Left ventricle myocardium inferior (tissue), 1 donor: ENCODE measurements at regions not wholly inside any gene's neighbourhood (a gene's known extent, or its start where the extent isn't known, plus 50 kb on each side); places are given as distances from the start of the nearest gene placed in this dataset.

Source experiments
- DNase-seq: peaks from one replicate; pipeline ENCODE4 v3.0.0-alpha.2; 2020
- H3K27ac ChIP-seq: fragments of 200-600 bp; replicated peaks from 2 replicates; pipeline ENCODE4 v1.8.0; 2021
- H3K27me3 ChIP-seq: fragments of 200-600 bp; 2 replicates; pipeline ENCODE4 v1.8.0; 2021; ENCODE audit warnings: low read depth
- H3K36me3 ChIP-seq: fragments of 200-600 bp; 2 replicates; pipeline ENCODE4 v1.8.0; 2021
- H3K4me1 ChIP-seq: fragments of 200-600 bp; 2 replicates; pipeline ENCODE4 v1.8.0; 2021
- H3K4me3 ChIP-seq: fragments of 200-600 bp; 2 replicates; pipeline ENCODE4 v1.8.0; 2021; ENCODE audit warnings: mild to moderate bottlenecking, moderate library complexity
- H3K9me3 ChIP-seq: fragments of 200-600 bp; replicated peaks from 2 replicates; pipeline ENCODE4 v1.8.0; 2021
- intact Hi-C: fragments of 100-400 bp; cut with micrococcal nuclease; formaldehyde crosslinking; loops from one replicate; pipeline ENCODE4 v1.11.0; 2022
- TF ChIP-seq, protein P1 (sequence below): fragments of 200-600 bp; IDR thresholded peaks from 2 replicates; pipeline ENCODE4 v1.8.0; 2021; ENCODE audit warnings: antibody characterized with exemption, mild to moderate bottlenecking, borderline replicate concordance
- donor health status: DM: no; HTN: yes; CAD: no; lungs with severe emphysema.

DNA sequence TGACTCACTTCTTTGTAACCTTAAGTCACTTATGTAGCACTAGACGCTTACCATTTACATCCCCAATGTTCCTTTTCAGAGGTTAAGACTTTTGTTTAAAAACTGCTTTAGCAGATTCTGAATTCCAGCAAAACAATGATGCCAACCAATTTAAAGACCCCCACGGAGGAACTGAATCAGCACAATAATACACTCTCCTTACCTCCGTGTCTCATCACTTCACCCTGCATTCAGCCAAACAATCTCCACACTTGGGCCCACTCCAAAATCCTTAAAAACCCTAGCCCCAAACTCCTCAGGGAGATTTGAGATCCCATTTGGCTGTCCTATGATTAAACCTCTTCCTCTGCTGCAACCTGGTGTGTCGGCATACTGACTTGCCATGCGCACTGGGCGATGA is 153.9 kb downstream of the B3GNT2 start:
- Histone ChIP-seq H3K4me1 (no peaks in the 10 kb centered on the region), H3K36me3 (no peaks in the 10 kb centered on the region), H3K4me3 (no peak overlapping the region), H3K27ac (no peak overlapping the region), H3K9me3 (peaks cover 16% of the 10 kb centered on the region), H3K27me3 (no peaks in the 10 kb centered on the region)
- DNase-seq = no peak
- TF ChIP-seq, protein P1, sequence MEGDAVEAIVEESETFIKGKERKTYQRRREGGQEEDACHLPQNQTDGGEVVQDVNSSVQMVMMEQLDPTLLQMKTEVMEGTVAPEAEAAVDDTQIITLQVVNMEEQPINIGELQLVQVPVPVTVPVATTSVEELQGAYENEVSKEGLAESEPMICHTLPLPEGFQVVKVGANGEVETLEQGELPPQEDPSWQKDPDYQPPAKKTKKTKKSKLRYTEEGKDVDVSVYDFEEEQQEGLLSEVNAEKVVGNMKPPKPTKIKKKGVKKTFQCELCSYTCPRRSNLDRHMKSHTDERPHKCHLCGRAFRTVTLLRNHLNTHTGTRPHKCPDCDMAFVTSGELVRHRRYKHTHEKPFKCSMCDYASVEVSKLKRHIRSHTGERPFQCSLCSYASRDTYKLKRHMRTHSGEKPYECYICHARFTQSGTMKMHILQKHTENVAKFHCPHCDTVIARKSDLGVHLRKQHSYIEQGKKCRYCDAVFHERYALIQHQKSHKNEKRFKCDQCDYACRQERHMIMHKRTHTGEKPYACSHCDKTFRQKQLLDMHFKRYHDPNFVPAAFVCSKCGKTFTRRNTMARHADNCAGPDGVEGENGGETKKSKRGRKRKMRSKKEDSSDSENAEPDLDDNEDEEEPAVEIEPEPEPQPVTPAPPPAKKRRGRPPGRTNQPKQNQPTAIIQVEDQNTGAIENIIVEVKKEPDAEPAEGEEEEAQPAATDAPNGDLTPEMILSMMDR = no peak
- intact Hi-C loops = no loop called here

DNA sequence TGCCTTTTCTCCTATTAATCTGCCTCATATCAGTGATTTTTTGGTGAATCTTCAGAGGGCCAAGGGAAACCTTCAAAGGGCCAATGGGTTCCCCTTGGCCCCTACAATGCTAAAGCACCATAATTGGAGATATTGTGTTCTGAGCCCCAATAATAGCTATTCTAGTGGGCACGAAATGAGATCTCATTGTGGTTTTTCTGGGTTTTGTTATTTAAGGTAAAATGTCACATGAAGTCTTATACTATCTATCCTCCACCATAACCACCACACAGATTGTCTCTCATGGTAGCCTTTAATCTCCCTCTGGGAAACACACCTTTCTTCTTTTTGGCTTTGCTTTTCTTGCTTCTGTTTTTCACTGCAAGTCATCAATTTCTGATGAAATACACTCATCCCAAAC is 152.8 kb downstream of the B3GNT2 start:
- TF ChIP-seq, protein P1 = no peak
- Histone ChIP-seq H3K9me3 (peaks cover 16% of the 10 kb centered on the region), H3K27me3 (no peaks in the 10 kb centered on the region), H3K27ac (no peak overlapping the region), H3K4me1 (peaks cover 3% of the 10 kb centered on the region), H3K36me3 (no peaks in the 10 kb centered on the region), H3K4me3 (no peak overlapping the region)
- intact Hi-C loops = no loop called here
- no peak for DNase-seq

DNA sequence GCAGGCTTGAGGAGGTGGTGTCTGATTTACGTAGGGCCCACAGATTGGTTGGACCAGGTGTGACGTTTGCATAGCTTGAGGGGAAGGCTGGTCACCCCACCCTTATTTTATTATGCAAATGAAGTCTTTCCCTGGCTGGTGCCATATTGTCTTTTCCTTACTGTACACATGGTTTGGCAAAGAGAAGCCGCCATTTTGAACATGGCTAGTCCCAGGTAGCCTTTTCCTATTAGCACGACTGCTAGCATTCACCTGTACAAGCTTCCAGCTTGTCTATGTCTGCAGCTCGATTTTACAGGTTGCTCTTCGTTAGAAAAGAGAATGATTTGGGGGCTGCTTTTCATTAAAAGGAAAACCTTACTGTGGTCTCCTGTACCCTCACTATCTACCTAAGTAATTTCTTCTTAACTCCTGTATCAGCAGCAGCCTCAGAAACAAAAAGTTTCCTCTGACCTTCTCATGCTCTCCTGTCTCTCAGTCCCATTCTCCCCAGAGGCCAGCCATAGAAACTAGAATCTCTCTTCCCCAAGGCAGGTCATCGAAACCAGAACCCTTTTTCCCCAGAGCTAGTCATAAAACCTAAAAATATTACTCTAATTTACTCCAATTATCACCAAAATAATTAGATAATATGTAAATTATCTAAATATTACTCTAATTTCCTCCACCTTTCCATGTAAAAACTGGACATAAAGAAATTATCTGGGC is 151.8 kb downstream of the B3GNT2 start:
- intact Hi-C loops = no loop called here

DNA sequence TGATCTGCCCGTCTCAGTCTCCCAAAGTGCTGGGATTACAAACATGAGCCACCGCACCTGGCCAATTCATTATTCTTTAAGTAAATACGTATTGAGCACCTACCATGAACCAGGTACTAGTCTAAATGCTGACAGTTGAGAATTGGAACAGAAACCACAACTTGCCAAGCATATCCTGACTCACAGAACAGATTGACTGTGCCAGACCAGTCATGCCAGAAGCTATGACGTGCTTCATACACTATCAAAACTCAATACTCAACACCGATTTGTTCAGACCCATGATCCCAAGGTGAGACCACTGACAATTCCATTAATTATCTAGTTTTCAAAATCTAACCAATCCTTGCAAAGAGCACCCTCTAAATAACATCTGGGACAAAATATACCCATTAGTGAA is 148.6 kb downstream of the B3GNT2 start:
- TF ChIP-seq, protein P1 = no peak
- intact Hi-C loops = no loop called here
- H3K36me3 ChIP-seq = no peaks in the 10 kb centered on the region
- H3K27me3 ChIP-seq = no peaks in the 10 kb centered on the region
- H3K9me3 ChIP-seq = no peaks in the 10 kb centered on the region
- no peak overlapping the region for H3K4me3 ChIP-seq
- no peak for DNase-seq
- H3K27ac ChIP-seq = no peak overlapping the region
- H3K4me1 ChIP-seq = peaks cover 25% of the 10 kb centered on the region

More for the DNA sequence above, 151.8 kb downstream of the B3GNT2 start:
- Histone ChIP-seq H3K27me3 (no peaks in the 10 kb centered on the region), H3K4me1 (peaks cover 12% of the 10 kb centered on the region), H3K4me3 (no peak overlapping the region), H3K27ac (no peak overlapping the region), H3K9me3 (peaks cover 16% of the 10 kb centered on the region), H3K36me3 (no peaks in the 10 kb centered on the region)
- no peak for DNase-seq
- TF ChIP-seq, protein P1 = no peak

DNA sequence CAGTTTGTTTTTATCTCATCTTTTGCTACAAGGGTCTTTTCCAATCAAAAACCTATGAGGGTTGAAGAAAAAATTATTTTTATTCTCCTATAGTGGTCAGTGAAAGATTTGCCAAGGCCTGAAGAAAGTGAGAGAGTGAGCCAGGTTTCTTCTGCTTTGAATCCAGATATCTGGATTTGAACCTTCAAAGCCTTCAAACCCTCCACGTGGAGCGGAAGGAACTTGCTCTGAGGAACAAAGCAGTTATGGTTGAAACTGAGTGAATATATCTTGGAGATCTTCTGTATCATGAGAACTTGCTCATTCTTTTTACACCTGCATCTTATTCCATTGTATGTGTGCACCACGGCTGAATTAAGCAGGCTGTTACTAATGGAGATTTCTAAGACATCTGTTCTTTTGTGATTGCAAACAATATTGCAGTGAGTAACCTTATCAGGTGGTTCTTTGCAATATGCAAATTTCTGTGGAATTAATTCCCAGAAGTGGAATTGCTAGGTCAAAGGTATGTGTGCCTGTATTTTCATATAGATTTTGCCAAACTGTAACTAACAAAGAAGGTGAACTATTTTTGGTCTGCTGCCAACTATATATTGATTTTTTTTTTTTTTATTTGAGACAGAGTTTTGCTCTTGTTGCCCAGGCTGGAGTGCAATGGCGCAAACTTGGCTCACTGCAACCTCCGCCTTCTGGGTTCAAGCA is 147.9 kb downstream of the B3GNT2 start:
- Histone ChIP-seq H3K36me3 (no peaks in the 10 kb centered on the region), H3K9me3 (no peaks in the 10 kb centered on the region), H3K27ac (no peak overlapping the region), H3K4me3 (no peak overlapping the region), H3K4me1 (peaks cover 25% of the 10 kb centered on the region), H3K27me3 (no peaks in the 10 kb centered on the region)
- no peak for DNase-seq
- TF ChIP-seq, protein P1 = no peak
- intact Hi-C loops = no loop called here
